ENCODE measurements at regions not wholly inside any gene's neighbourhood (a gene's known extent, or its start where the extent isn't known, plus 50 kb on each side); places are given as distances from the start of the nearest gene placed in this dataset.

- DNase-seq = no peak
Observed at GRCh38 chr12:71071536-71072097, 86.2 kb downstream of the TSPAN8 start.

- no peak for DNase-seq
Observed at GRCh38 chr12:71070416-71071128, 87.2 kb downstream of the TSPAN8 start.

GRCh38 chr12:71069311-71069710, 88.5 kb downstream of the TSPAN8 start:
- DNase-seq = no peak

GRCh38 chr12:71063087-71063486, 94.7 kb downstream of the TSPAN8 start:
- DNase-seq = no peak

GRCh38 chr12:71061451-71061850, 96.3 kb downstream of the TSPAN8 start:
- no peak for DNase-seq

- DNase-seq = no peak
Observed at GRCh38 chr12:71060426-71060825, 97.4 kb downstream of the TSPAN8 start.

- no peak for DNase-seq
Observed at GRCh38 chr12:71057330-71057729, 100.5 kb downstream of the TSPAN8 start.

- no peak for DNase-seq
Observed at GRCh38 chr12:71054551-71054950, 103.2 kb downstream of the TSPAN8 start.

- DNase-seq = no peak
Observed at GRCh38 chr12:71046215-71046614, 111.6 kb downstream of the TSPAN8 start.

- DNase-seq = peak; percentile 9
Observed at GRCh38 chr12:71045781-71046180, 112.0 kb downstream of the TSPAN8 start.

GRCh38 chr12:71041476-71041875, 116.3 kb downstream of the TSPAN8 start:
- no peak for DNase-seq

- DNase-seq = no peak
Observed at GRCh38 chr12:71038960-71039359, 118.4 kb upstream of the PTPRR start.

GRCh38 chr12:71036526-71036925, 116.0 kb upstream of the PTPRR start:
- no peak for DNase-seq

GRCh38 chr12:71032933-71033332, 112.4 kb upstream of the PTPRR start:
- DNase-seq = no peak

- no peak for DNase-seq
Observed at GRCh38 chr12:71029302-71029701, 108.8 kb upstream of the PTPRR start.

- no peak for DNase-seq
Observed at GRCh38 chr12:71027856-71028255, 107.3 kb upstream of the PTPRR start.

GRCh38 chr12:71024827-71025226, 104.3 kb upstream of the PTPRR start:
- DNase-seq = no peak

GRCh38 chr12:71024281-71024680, 103.7 kb upstream of the PTPRR start:
- DNase-seq = no peak

- no peak for DNase-seq
Observed at GRCh38 chr12:71021491-71021890, 101.0 kb upstream of the PTPRR start.

- no peak for DNase-seq
Observed at GRCh38 chr12:71019282-71019831, 98.8 kb upstream of the PTPRR start.

- DNase-seq = no peak
Observed at GRCh38 chr12:71018682-71019081, 98.1 kb upstream of the PTPRR start.

- DNase-seq = no peak
Observed at GRCh38 chr12:71014180-71014785, 93.7 kb upstream of the PTPRR start.

- no peak for DNase-seq
Observed at GRCh38 chr12:71011261-71011660, 90.7 kb upstream of the PTPRR start.

GRCh38 chr12:71010143-71010479, 89.6 kb upstream of the PTPRR start:
- no peak for DNase-seq
